SK-N-SH treated with all-trans-retinoic acid at 6 μM for 48 hours (cell line): ENCODE measurements at regions not wholly inside any gene's neighbourhood (a gene's known extent, or its start where the extent isn't known, plus 50 kb on each side); places are given as distances from the start of the nearest gene placed in this dataset.

Experiments used
- OSR1 ChIP-seq: fragments of 250-450 bp; sonication (Bioruptor Pico); IDR thresholded peaks from 2 replicates; pipeline ENCODE4 v1.8.0; 2022; ENCODE audit warnings: moderate library complexity, mild to moderate bottlenecking, inconsistent platforms
- PATZ1 ChIP-seq: fragments of 250-450 bp; sonication (Bioruptor Pico); IDR thresholded peaks from 2 replicates; pipeline ENCODE4 v1.8.0; 2020; ENCODE audit warnings: mild to moderate bottlenecking, moderate library complexity, borderline replicate concordance

- TF ChIP-seq PATZ1 (CRISPR knock-in tag) (no peak), OSR1 (CRISPR knock-in tag) (no peak)
Observed at GRCh38 chr3:150097588-150097890, 126.8 kb upstream of the PFN2 start.
